ENCODE measurements at regions not wholly inside any gene's neighbourhood (a gene's known extent, or its start where the extent isn't known, plus 50 kb on each side); places are given as distances from the start of the nearest gene placed in this dataset.

DNA sequence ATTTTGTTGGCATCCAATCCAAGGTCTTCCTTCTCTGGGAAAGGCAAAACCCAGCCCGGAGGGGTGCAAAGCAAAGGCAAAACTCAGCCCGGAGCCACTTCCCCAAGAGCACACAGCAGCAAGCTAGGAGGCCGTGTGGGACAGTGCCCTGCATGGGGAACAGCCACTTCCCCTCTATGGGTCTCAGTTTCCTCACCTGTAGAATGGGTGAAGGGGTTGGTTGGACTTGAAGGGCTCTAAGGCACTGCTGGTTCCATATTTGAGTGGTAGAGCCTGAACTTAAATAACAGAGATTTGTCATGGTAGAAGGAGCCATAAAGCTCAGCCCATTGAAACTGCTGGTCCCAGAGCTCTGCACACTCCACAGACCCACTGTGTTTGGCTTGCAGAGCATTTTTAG lies 51.3 kb upstream of the CCDC167 start:
- Mint-ChIP-seq H3K4me1 (peaks cover 13 to 15% of the 10 kb centered on the region in 2 experiments), H3K9me3 (no peaks in the 10 kb centered on the region), H3K27me3 (ENCODE audit: low read depth) (peaks cover 5% of the 10 kb centered on the region), H3K36me3 (ENCODE audit: insufficient read depth in 1 of 3, low read depth in 3 of 3) (no peaks in the 10 kb centered on the region), H3K27ac (no peak overlapping the region; a peak in 1 of 7 replicates), H3K4me3 (no peak overlapping the region)
- no peak overlapping the region for H3K27ac ChIP-seq (ENCODE audit: insufficient read length, low read depth, low read length)
- no peak overlapping the region for H3T11ph ChIP-seq (ENCODE audit: low read length)
- no peaks in the 10 kb centered on the region; the same call in 1 of the 2 replicates for H3K4me1 ChIP-seq (ENCODE audit: insufficient read depth, low read length)
- H3K23me2 ChIP-seq (ENCODE audit: insufficient read length, low read depth, low read length, poor library complexity, severe bottlenecking) = no peaks in the 10 kb centered on the region
- H3K18ac ChIP-seq (ENCODE audit: insufficient read length, low read depth, low read length) = no peak overlapping the region
- no peak overlapping the region for H2BK12ac ChIP-seq (ENCODE audit: insufficient read length, low read depth, low read length)
- H4K5ac ChIP-seq (ENCODE audit: insufficient read length, low read depth, low read length) = no peak overlapping the region
- no peak overlapping the region for H2BK20ac ChIP-seq (ENCODE audit: low read depth, low read length, poor library complexity, severe bottlenecking)
- H3K79me1 ChIP-seq (ENCODE audit: insufficient read depth, low read depth, low read length, poor library complexity, severe bottlenecking) = no peaks in the 10 kb centered on the region
- no CpG with 5 or more reads among the region's 3 CpGs for WGBS (ENCODE audit: extremely low coverage, insufficient read length, low lambda C conversion rate)
- no peaks in the 10 kb centered on the region for H4K20me1 ChIP-seq (ENCODE audit: control insufficient read depth, insufficient read depth, insufficient read length)
- no peak overlapping the region for H4K8ac ChIP-seq (replicated peaks; ENCODE audit: insufficient read length, low read depth, low read length)
- H3K4ac ChIP-seq (ENCODE audit: low read depth, low read length) = no peak overlapping the region
- no peak for DNase-seq
- no peak overlapping the region for H3K4me2 ChIP-seq (ENCODE audit: insufficient read depth, insufficient read length, low read length)
- H2AK5ac ChIP-seq (ENCODE audit: insufficient read length, low read length) = no peak overlapping the region
- H3K23ac ChIP-seq (ENCODE audit: insufficient read length, low read depth, low read length) = no peak overlapping the region
- H2BK120ac ChIP-seq (ENCODE audit: low read depth, low read length, poor library complexity, severe bottlenecking) = no peak overlapping the region
- no peak overlapping the region for H4K91ac ChIP-seq (ENCODE audit: insufficient read length, low read depth, low read length)
- H2BK5ac ChIP-seq (ENCODE audit: insufficient read length, low read length) = no peak overlapping the region
- no peaks in the 10 kb centered on the region for H3K79me2 ChIP-seq (ENCODE audit: insufficient read depth, low read length)
- no peaks in the 10 kb centered on the region; the same call in 1 of the 2 replicates for H3K27me3 ChIP-seq (ENCODE audit: insufficient read depth, low read length)
- no peak overlapping the region for H2AFZ ChIP-seq (ENCODE audit: low read length)
- no peaks in the 10 kb centered on the region for H3K9me3 ChIP-seq (ENCODE audit: control insufficient read depth, low read depth, low read length)
- no peak overlapping the region for H3K14ac ChIP-seq (ENCODE audit: insufficient read depth, low read length)
- H3K9ac ChIP-seq (ENCODE audit: extremely low read depth, insufficient read length, low read length) = no peak overlapping the region
- no peak overlapping the region for H3K56ac ChIP-seq (ENCODE audit: insufficient read length, low read depth, low read length)
- H2BK15ac ChIP-seq (ENCODE audit: low read depth, low read length) = no peak overlapping the region
- TF ChIP-seq, protein P1, sequence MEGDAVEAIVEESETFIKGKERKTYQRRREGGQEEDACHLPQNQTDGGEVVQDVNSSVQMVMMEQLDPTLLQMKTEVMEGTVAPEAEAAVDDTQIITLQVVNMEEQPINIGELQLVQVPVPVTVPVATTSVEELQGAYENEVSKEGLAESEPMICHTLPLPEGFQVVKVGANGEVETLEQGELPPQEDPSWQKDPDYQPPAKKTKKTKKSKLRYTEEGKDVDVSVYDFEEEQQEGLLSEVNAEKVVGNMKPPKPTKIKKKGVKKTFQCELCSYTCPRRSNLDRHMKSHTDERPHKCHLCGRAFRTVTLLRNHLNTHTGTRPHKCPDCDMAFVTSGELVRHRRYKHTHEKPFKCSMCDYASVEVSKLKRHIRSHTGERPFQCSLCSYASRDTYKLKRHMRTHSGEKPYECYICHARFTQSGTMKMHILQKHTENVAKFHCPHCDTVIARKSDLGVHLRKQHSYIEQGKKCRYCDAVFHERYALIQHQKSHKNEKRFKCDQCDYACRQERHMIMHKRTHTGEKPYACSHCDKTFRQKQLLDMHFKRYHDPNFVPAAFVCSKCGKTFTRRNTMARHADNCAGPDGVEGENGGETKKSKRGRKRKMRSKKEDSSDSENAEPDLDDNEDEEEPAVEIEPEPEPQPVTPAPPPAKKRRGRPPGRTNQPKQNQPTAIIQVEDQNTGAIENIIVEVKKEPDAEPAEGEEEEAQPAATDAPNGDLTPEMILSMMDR (conservative IDR thresholded peaks at IDR 0.05) = no peak

All from H9 (cell line).